Stimulated activated CD4-positive, alpha-beta T cell treated with anti-CD3 and anti-CD28 coated beads, TNF-alpha, amount 100 ng/mL, for 24 hours (primary cell): ENCODE measurements at regions not wholly inside any gene's neighbourhood (a gene's known extent, or its start where the extent isn't known, plus 50 kb on each side); places are given as distances from the start of the nearest gene placed in this dataset.

Experiments used
- DNase-seq, 3 experiments: peaks; one replicate each; pipeline ENCODE4 v3.0.0-alpha.2; 2020; ENCODE audit warnings: low read depth in 3 of 3

GRCh38 chr17:65446043-65446442, 115.4 kb downstream of the AXIN2 start:
- DNase-seq = no peak

- DNase-seq = no peak
These were observed 117.4 kb downstream of the AXIN2 start for GRCh38 chr17:65444049-65444448.

GRCh38 chr17:65442691-65443090, 118.8 kb downstream of the AXIN2 start:
- DNase-seq = no peak

- DNase-seq = no peak
These were observed 119.2 kb downstream of the AXIN2 start for GRCh38 chr17:65442250-65442649.

GRCh38 chr17:65441053-65441605, 120.3 kb downstream of the AXIN2 start:
- DNase-seq = no peak

- DNase-seq = no peak
These were observed 122.6 kb downstream of the AXIN2 start for GRCh38 chr17:65438708-65439294.

- no peak for DNase-seq
These were observed 123.3 kb downstream of the AXIN2 start for GRCh38 chr17:65438173-65438572.

- DNase-seq = no peak
These were observed 124.6 kb downstream of the AXIN2 start for GRCh38 chr17:65436871-65437270.

GRCh38 chr17:65434878-65435277, 126.6 kb downstream of the AXIN2 start:
- no peak for DNase-seq

GRCh38 chr17:65434251-65434650, 127.2 kb downstream of the AXIN2 start:
- no peak for DNase-seq

- DNase-seq = no peak
These were observed 127.9 kb downstream of the AXIN2 start for GRCh38 chr17:65433592-65433991.

- no peak for DNase-seq
These were observed 128.3 kb downstream of the AXIN2 start for GRCh38 chr17:65433157-65433556.

- no peak for DNase-seq
These were observed 130.3 kb downstream of the AXIN2 start for GRCh38 chr17:65431116-65431515.

GRCh38 chr17:65430209-65430833, 131.1 kb downstream of the AXIN2 start:
- no peak for DNase-seq

- DNase-seq = no peak
These were observed 137.9 kb downstream of the AXIN2 start for GRCh38 chr17:65423346-65424140.

GRCh38 chr17:65418622-65419021, 142.8 kb downstream of the AXIN2 start:
- DNase-seq = no peak

- DNase-seq = no peak
These were observed 143.8 kb downstream of the AXIN2 start for GRCh38 chr17:65417406-65418221.

- DNase-seq = no peak
These were observed 145.5 kb downstream of the AXIN2 start for GRCh38 chr17:65415991-65416390.

GRCh38 chr17:65413390-65413789, 148.1 kb downstream of the AXIN2 start:
- DNase-seq = no peak

GRCh38 chr17:65409381-65409780, 152.1 kb downstream of the AXIN2 start:
- no peak for DNase-seq

GRCh38 chr17:65408050-65408449, 153.4 kb downstream of the AXIN2 start:
- DNase-seq = no peak

- DNase-seq = no peak
These were observed 154.4 kb downstream of the AXIN2 start for GRCh38 chr17:65407017-65407416.
